GM12878 (cell line): ENCODE measurements at regions not wholly inside any gene's neighbourhood (a gene's known extent, or its start where the extent isn't known, plus 50 kb on each side); places are given as distances from the start of the nearest gene placed in this dataset.

Source experiments
- ATAC-seq: fragments of 200-7000 bp; cut with Tn5 transposase; 3 replicates; pipeline ENCODE4 v1.9.1; 2020; ENCODE audit warnings: mild to moderate bottlenecking, moderate library complexity
- BruUV-seq: library from RNA; stranded (reverse); fragments of 400-500 nt; replicated peaks from 2 replicates; lab custom pipeline; 2021; lab: Mats Ljungman, UMichigan
- CTCF ChIA-PET: fragments of 300-600 bp; sonication (Branson Sonifier 250); formaldehyde crosslinking; extraction: SDS; loops from one replicate; lab custom pipeline; 2021; ENCODE audit warnings: inconsistent platforms; lab: Yijun Ruan, JAX
- POLR2A ChIA-PET: fragments of 350-600 bp; formaldehyde crosslinking; extraction: SDS; loops from one replicate; lab custom pipeline; 2021; ENCODE audit warnings: inconsistent platforms; lab: Charles Lee
- RAD21 ChIA-PET: fragments of 300-600 bp; sonication (Branson Sonifier 250); formaldehyde crosslinking; loops from one replicate; lab custom pipeline; 2023; ENCODE audit warnings: antibody characterized with exemption; ENCODE audit not compliant: unreplicated experiment; lab: Charles Lee
- SMC1A ChIA-PET: fragments of 300-600 bp; sonication (Branson Sonifier 250); formaldehyde crosslinking; loops from one replicate; lab custom pipeline; 2023; ENCODE audit not compliant: unreplicated experiment, uncharacterized antibody; lab: Charles Lee
- DNase-seq: peaks from one replicate; pipeline ENCODE4 v3.0.0-alpha.2; 2011; ENCODE audit warnings: low read depth, low spot score
- FAIRE-seq: peaks from 3 replicates; lab custom pipeline; 2011; peaks lifted over from hg19 to GRCh38; lab: Jason Lieb, UNC
- H2AFZ ChIP-seq: 2 replicates; pipeline ENCODE4 v1.6.0; 2011; ENCODE audit warnings: low read depth, low read length, control low read depth; ENCODE audit not compliant: control insufficient read depth
- H3K27ac ChIP-seq: 2 replicates; pipeline ENCODE4 v1.5.1; 2011; ENCODE audit warnings: control low read depth; ENCODE audit not compliant: control insufficient read depth, insufficient read depth
- H3K27me3 ChIP-seq, 2 experiments: replicated peaks in 1 of 2; 2 replicates each; pipeline versions ENCODE4 v1.6.0 to v1.6.1; 2011; ENCODE audit warnings: low read length in 1 of 2; ENCODE audit not compliant: control insufficient read depth in 2 of 2, insufficient read depth in 2 of 2
- H3K36me3 ChIP-seq, 2 experiments: 2 replicates each; pipeline ENCODE4 v1.5.1; 2011; ENCODE audit warnings: low read length in 1 of 2; ENCODE audit not compliant: control insufficient read depth in 2 of 2, insufficient read depth in 2 of 2
- H3K4me1 ChIP-seq: 2 replicates; pipeline ENCODE4 v1.6.1; 2011; ENCODE audit warnings: mild to moderate bottlenecking, low read length, moderate library complexity, mixed read lengths; ENCODE audit not compliant: control insufficient read depth, insufficient read depth
- H3K4me2 ChIP-seq: 2 replicates; pipeline ENCODE4 v1.6.0; 2011; ENCODE audit warnings: control low read depth; ENCODE audit not compliant: control insufficient read depth, insufficient read depth
- H3K4me3 ChIP-seq: fragments of 200-600 bp; sonication (generic); 2 replicates; pipeline ENCODE4 v1.5.1; 2016
- H3K79me2 ChIP-seq: 2 replicates; pipeline ENCODE4 v1.6.0; 2011; ENCODE audit warnings: low read length; ENCODE audit not compliant: control insufficient read depth, insufficient read depth
- H3K9ac ChIP-seq: 2 replicates; pipeline ENCODE4 v1.8.0; 2011; ENCODE audit warnings: low read length, control low read depth, mixed read lengths; ENCODE audit not compliant: control insufficient read depth, insufficient read depth
- H3K9me3 ChIP-seq: replicated peaks from 3 replicates; pipeline ENCODE4 v1.5.1; 2011; ENCODE audit warnings: mild to moderate bottlenecking, low read length; ENCODE audit not compliant: control insufficient read depth, insufficient read depth
- H4K20me1 ChIP-seq: 2 replicates; pipeline ENCODE4 v1.6.0; 2011; ENCODE audit not compliant: control insufficient read depth, insufficient read depth
- ATF2 ChIP-seq: IDR thresholded peaks from 2 replicates; pipeline ENCODE4 v1.6.1; 2012; ENCODE audit warnings: low read length, inconsistent platforms
- FOXM1 ChIP-seq: IDR thresholded peaks from 2 replicates; pipeline ENCODE4 v1.6.1; 2012; ENCODE audit warnings: low read depth, mild to moderate bottlenecking, inconsistent platforms, low read length, moderate library complexity
- HDAC2 ChIP-seq: fragments of 200-600 bp; sonication (generic); IDR thresholded peaks from 2 replicates; pipeline ENCODE4 v1.6.1; 2017
- IRF3 ChIP-seq: fragments of 450-650 bp; IDR thresholded peaks from 2 replicates; pipeline ENCODE4 v1.6.1; 2014; ENCODE audit warnings: mild to moderate bottlenecking
- PBX3 ChIP-seq: IDR thresholded peaks from 2 replicates; pipeline ENCODE4 v1.6.1; 2011; ENCODE audit warnings: mild to moderate bottlenecking, low read depth, low read length, moderate library complexity; ENCODE audit not compliant: insufficient replicate concordance
- in situ Hi-C: fragments of 300-500 bp; cut with MboI; formaldehyde crosslinking; loops from 9 replicates; pipeline ENCODE4 v1.14.3; 2018; ENCODE audit warnings: mixed read lengths
- intact Hi-C: fragments of 100-400 bp; cut with micrococcal nuclease; formaldehyde crosslinking; loops from one replicate; pipeline ENCODE4 v1.14.2; 2022; ENCODE audit not compliant: unreplicated experiment

GRCh38 chr13:88707646-88708045, 1036.5 kb downstream of the SLITRK5 start:
- Histone ChIP-seq H2AFZ (no peak overlapping the region), H3K4me1 (no peaks in the 10 kb centered on the region), H3K9ac (no peak overlapping the region), H3K4me2 (no peak overlapping the region), H3K4me3 (no peak overlapping the region), H4K20me1 (no peaks in the 10 kb centered on the region), H3K27ac (no peak overlapping the region), H3K36me3 (no peaks in the 10 kb centered on the region), H3K9me3 (no peaks in the 10 kb centered on the region), H3K27me3 (no peaks in the 10 kb centered on the region), H3K79me2 (no peaks in the 10 kb centered on the region)
- POLR2A ChIA-PET: no interaction called here
- RAD21 ChIA-PET: no interaction called here
- ATAC-seq (no peak), FAIRE-seq (no peak), DNase-seq (no peak)
- BruUV-seq: no TSS peak
- CTCF ChIA-PET: interaction anchor here (1.0 kb wide), 1 partner anchor 9 kb away, joined by 3 read pairs; no protein-coding TSS in a partner anchor
- intact Hi-C loops: no loop called here
- SMC1A ChIA-PET: no interaction called here
- TF ChIP-seq HDAC2 (no peak), IRF3 (no peak), FOXM1 (no peak), PBX3 (no peak), ATF2 (no peak)
- TF ChIP-seq, all 136 proteins: peak for 0
- in situ Hi-C loops: no loop called here
